Activated T-helper 1 cell treated with anti-CD3 and anti-CD28 coated beads, Interleukin-12 subunit alpha, Interleukin-12 subunit beta, Interleukin-2, Interleukin-4 antibody, amounts not matched to agents 30 ng/mL and 10 ng/mL and 1 ng/mL, durations not matched to agents 14 hours and 24 hours and 36 hours (primary cell): ENCODE measurements at regions not wholly inside any gene's neighbourhood (a gene's known extent, or its start where the extent isn't known, plus 50 kb on each side); places are given as distances from the start of the nearest gene placed in this dataset.

ENCODE experiments used
- DNase-seq: peaks from one replicate; pipeline ENCODE4 v3.0.0; 2021; ENCODE audit warnings: low spot score
- H3K27ac Mint-ChIP-seq: one replicate; pipeline ENCODE4 v1.8.0; 2021; ENCODE audit warnings: mild to moderate bottlenecking, mixed read lengths
- H3K27me3 Mint-ChIP-seq: one replicate; pipeline ENCODE4 v1.8.0; 2022; ENCODE audit warnings: mild to moderate bottlenecking, moderate library complexity, mixed read lengths; ENCODE audit not compliant: insufficient read depth
- H3K36me3 Mint-ChIP-seq: one replicate; pipeline ENCODE4 v1.8.0; 2021; ENCODE audit warnings: low read depth, mixed read lengths
- H3K4me1 Mint-ChIP-seq: one replicate; pipeline ENCODE4 v1.8.0; 2021; ENCODE audit warnings: low read depth, mixed read lengths
- H3K4me3 Mint-ChIP-seq: one replicate; pipeline ENCODE4 v1.8.0; 2021; ENCODE audit warnings: mild to moderate bottlenecking, moderate library complexity, mixed read lengths
- H3K9me3 Mint-ChIP-seq: one replicate; pipeline ENCODE4 v1.8.0; 2021; ENCODE audit warnings: mixed read lengths
- intact Hi-C: fragments of 100-400 bp; cut with micrococcal nuclease; formaldehyde crosslinking; loops from one replicate; pipeline ENCODE4 v1.15.1; 2024

GRCh38 chr18:27771571-27771970 lies 405.4 kb downstream of the CDH2 start:
- no peak overlapping the region for H3K27ac Mint-ChIP-seq
- intact Hi-C loops: no loop called here
- H3K4me3 Mint-ChIP-seq: no peak overlapping the region

GRCh38 chr18:27769152-27769551 lies 407.8 kb downstream of the CDH2 start:
- intact Hi-C loops: no loop called here
- Mint-ChIP-seq H3K4me3 (no peak overlapping the region), H3K27me3 (no peaks in the 10 kb centered on the region), H3K9me3 (no peaks in the 10 kb centered on the region), H3K4me1 (no peaks in the 10 kb centered on the region), H3K36me3 (no peaks in the 10 kb centered on the region), H3K27ac (no peak overlapping the region)
- no peak for DNase-seq

More at GRCh38 chr18:27771571-27771970, 405.4 kb downstream of the CDH2 start:
- Mint-ChIP-seq H3K4me1 (no peaks in the 10 kb centered on the region), H3K36me3 (no peaks in the 10 kb centered on the region), H3K27me3 (no peaks in the 10 kb centered on the region), H3K9me3 (no peaks in the 10 kb centered on the region)
- no peak for DNase-seq

GRCh38 chr18:27763936-27764335 lies 413.0 kb downstream of the CDH2 start:
- Mint-ChIP-seq H3K27ac (no peak overlapping the region), H3K4me1 (no peaks in the 10 kb centered on the region), H3K27me3 (no peaks in the 10 kb centered on the region), H3K36me3 (no peaks in the 10 kb centered on the region), H3K4me3 (no peak overlapping the region), H3K9me3 (peaks cover 4% of the 10 kb centered on the region)
- DNase-seq: no peak
- intact Hi-C loops: no loop called here

GRCh38 chr18:27763341-27763740 lies 413.6 kb downstream of the CDH2 start:
- no peak overlapping the region for H3K4me3 Mint-ChIP-seq
- no peak for DNase-seq
- H3K27ac Mint-ChIP-seq: no peak overlapping the region
- no peaks in the 10 kb centered on the region for H3K27me3 Mint-ChIP-seq
- H3K9me3 Mint-ChIP-seq: peaks cover 4% of the 10 kb centered on the region
- intact Hi-C loops: no loop called here
- no peaks in the 10 kb centered on the region for H3K4me1 Mint-ChIP-seq
- no peaks in the 10 kb centered on the region for H3K36me3 Mint-ChIP-seq

- H3K4me1 Mint-ChIP-seq: no peaks in the 10 kb centered on the region
- intact Hi-C loops: no loop called here
- DNase-seq: no peak
- no peak overlapping the region for H3K27ac Mint-ChIP-seq
- H3K27me3 Mint-ChIP-seq: no peaks in the 10 kb centered on the region
- no peak overlapping the region for H3K4me3 Mint-ChIP-seq
- peaks cover 4% of the 10 kb centered on the region for H3K9me3 Mint-ChIP-seq
- H3K36me3 Mint-ChIP-seq: no peaks in the 10 kb centered on the region
Observed at GRCh38 chr18:27762054-27762453, 414.9 kb downstream of the CDH2 start.

GRCh38 chr18:27752944-27753343 lies 424.0 kb downstream of the CDH2 start:
- no peak for DNase-seq
- Mint-ChIP-seq H3K27me3 (no peaks in the 10 kb centered on the region), H3K4me1 (no peaks in the 10 kb centered on the region), H3K27ac (no peak overlapping the region), H3K36me3 (no peaks in the 10 kb centered on the region), H3K4me3 (no peak overlapping the region), H3K9me3 (no peaks in the 10 kb centered on the region)
- intact Hi-C loops: no loop called here

- no peak overlapping the region for H3K4me3 Mint-ChIP-seq
- intact Hi-C loops: no loop called here
Observed at GRCh38 chr18:27750923-27751322, 426.0 kb downstream of the CDH2 start.

GRCh38 chr18:27750014-27750413 lies 426.9 kb downstream of the CDH2 start:
- no peak for DNase-seq
- Mint-ChIP-seq H3K36me3 (no peaks in the 10 kb centered on the region), H3K4me3 (no peak overlapping the region), H3K27ac (no peak overlapping the region), H3K27me3 (no peaks in the 10 kb centered on the region), H3K9me3 (peaks cover 3% of the 10 kb centered on the region), H3K4me1 (no peaks in the 10 kb centered on the region)
- intact Hi-C loops: no loop called here

More at GRCh38 chr18:27750923-27751322, 426.0 kb downstream of the CDH2 start:
- Mint-ChIP-seq H3K27me3 (no peaks in the 10 kb centered on the region), H3K27ac (no peak overlapping the region), H3K36me3 (no peaks in the 10 kb centered on the region), H3K4me1 (no peaks in the 10 kb centered on the region), H3K9me3 (no peaks in the 10 kb centered on the region)
- no peak for DNase-seq

GRCh38 chr18:27749194-27749593 lies 427.7 kb downstream of the CDH2 start:
- no peak for DNase-seq
- Mint-ChIP-seq H3K27ac (no peak overlapping the region), H3K4me3 (no peak overlapping the region), H3K4me1 (no peaks in the 10 kb centered on the region), H3K27me3 (no peaks in the 10 kb centered on the region), H3K9me3 (peaks cover 3% of the 10 kb centered on the region), H3K36me3 (no peaks in the 10 kb centered on the region)
- intact Hi-C loops: no loop called here

GRCh38 chr18:27746241-27746640 lies 430.7 kb downstream of the CDH2 start:
- no peaks in the 10 kb centered on the region for H3K36me3 Mint-ChIP-seq
- intact Hi-C loops: no loop called here
- no peaks in the 10 kb centered on the region for H3K27me3 Mint-ChIP-seq
- no peak overlapping the region for H3K4me3 Mint-ChIP-seq
- no peak for DNase-seq
- H3K9me3 Mint-ChIP-seq: peaks cover 10% of the 10 kb centered on the region
- H3K27ac Mint-ChIP-seq: no peak overlapping the region
- no peaks in the 10 kb centered on the region for H3K4me1 Mint-ChIP-seq

- H3K4me3 Mint-ChIP-seq: no peak overlapping the region
- H3K27ac Mint-ChIP-seq: no peak overlapping the region
- H3K9me3 Mint-ChIP-seq: peaks cover 9% of the 10 kb centered on the region
- no peak for DNase-seq
- no peaks in the 10 kb centered on the region for H3K36me3 Mint-ChIP-seq
- no peaks in the 10 kb centered on the region for H3K27me3 Mint-ChIP-seq
- H3K4me1 Mint-ChIP-seq: no peaks in the 10 kb centered on the region
- intact Hi-C loops: no loop called here
Observed at GRCh38 chr18:27735117-27735516, 441.8 kb downstream of the CDH2 start.

GRCh38 chr18:27731211-27731610 lies 445.7 kb downstream of the CDH2 start:
- no peak overlapping the region for H3K4me3 Mint-ChIP-seq
- no peaks in the 10 kb centered on the region for H3K36me3 Mint-ChIP-seq
- intact Hi-C loops: no loop called here
- no peaks in the 10 kb centered on the region for H3K27me3 Mint-ChIP-seq
- no peak for DNase-seq
- H3K9me3 Mint-ChIP-seq: peaks cover 28% of the 10 kb centered on the region
- H3K27ac Mint-ChIP-seq: no peak overlapping the region
- H3K4me1 Mint-ChIP-seq: no peaks in the 10 kb centered on the region

GRCh38 chr18:27728659-27729058 lies 448.3 kb downstream of the CDH2 start:
- intact Hi-C loops: no loop called here
- no peak overlapping the region for H3K4me3 Mint-ChIP-seq
- no peak for DNase-seq
- H3K36me3 Mint-ChIP-seq: no peaks in the 10 kb centered on the region
- no peak overlapping the region for H3K27ac Mint-ChIP-seq
- no peaks in the 10 kb centered on the region for H3K4me1 Mint-ChIP-seq
- peaks cover 29% of the 10 kb centered on the region for H3K9me3 Mint-ChIP-seq
- H3K27me3 Mint-ChIP-seq: no peaks in the 10 kb centered on the region

GRCh38 chr18:27724362-27724761 lies 452.6 kb downstream of the CDH2 start:
- Mint-ChIP-seq H3K36me3 (no peaks in the 10 kb centered on the region), H3K27ac (no peak overlapping the region), H3K4me3 (no peak overlapping the region), H3K4me1 (no peaks in the 10 kb centered on the region), H3K9me3 (peaks cover 25% of the 10 kb centered on the region), H3K27me3 (no peaks in the 10 kb centered on the region)
- no peak for DNase-seq
- intact Hi-C loops: no loop called here
